Astrocyte (in vitro differentiated cells and primary cell): ENCODE measurements at regions not wholly inside any gene's neighbourhood (a gene's known extent, or its start where the extent isn't known, plus 50 kb on each side); places are given as distances from the start of the nearest gene placed in this dataset.

Source experiments
- EZH2 ChIP-seq: IDR thresholded peaks from 2 replicates; pipeline ENCODE4 v1.6.1; 2012; ENCODE audit warnings: mild to moderate bottlenecking, low read length, inconsistent platforms; ENCODE audit not compliant: insufficient read depth
- TF ChIP-seq, protein P1 (sequence below): IDR thresholded peaks from 2 replicates; pipeline ENCODE4 v1.5.1; 2011; ENCODE audit warnings: low read depth, mild to moderate bottlenecking, inconsistent platforms, low read length, moderate library complexity; ENCODE audit not compliant: insufficient read depth

DNA sequence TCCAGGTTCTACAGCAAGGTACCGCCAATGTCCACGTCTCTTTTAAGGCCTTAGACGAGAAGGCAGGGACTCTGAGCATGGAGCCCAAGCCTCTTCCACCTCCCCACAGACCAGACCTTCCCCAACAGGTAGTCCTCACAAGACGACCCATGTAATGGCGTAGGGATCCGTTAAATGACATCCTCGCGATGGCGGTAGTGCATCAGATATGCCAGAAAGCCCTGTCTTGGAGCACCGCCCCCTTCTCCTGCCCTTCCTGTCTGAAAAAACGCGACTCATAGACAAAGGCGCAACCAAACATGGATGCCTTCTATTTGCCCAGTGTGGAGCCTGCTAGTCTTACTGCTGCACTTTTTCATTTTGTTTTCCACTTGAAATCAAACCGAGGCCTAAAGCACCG, 185.4 kb downstream of the OR13H1 start:
- TF ChIP-seq, protein P1, sequence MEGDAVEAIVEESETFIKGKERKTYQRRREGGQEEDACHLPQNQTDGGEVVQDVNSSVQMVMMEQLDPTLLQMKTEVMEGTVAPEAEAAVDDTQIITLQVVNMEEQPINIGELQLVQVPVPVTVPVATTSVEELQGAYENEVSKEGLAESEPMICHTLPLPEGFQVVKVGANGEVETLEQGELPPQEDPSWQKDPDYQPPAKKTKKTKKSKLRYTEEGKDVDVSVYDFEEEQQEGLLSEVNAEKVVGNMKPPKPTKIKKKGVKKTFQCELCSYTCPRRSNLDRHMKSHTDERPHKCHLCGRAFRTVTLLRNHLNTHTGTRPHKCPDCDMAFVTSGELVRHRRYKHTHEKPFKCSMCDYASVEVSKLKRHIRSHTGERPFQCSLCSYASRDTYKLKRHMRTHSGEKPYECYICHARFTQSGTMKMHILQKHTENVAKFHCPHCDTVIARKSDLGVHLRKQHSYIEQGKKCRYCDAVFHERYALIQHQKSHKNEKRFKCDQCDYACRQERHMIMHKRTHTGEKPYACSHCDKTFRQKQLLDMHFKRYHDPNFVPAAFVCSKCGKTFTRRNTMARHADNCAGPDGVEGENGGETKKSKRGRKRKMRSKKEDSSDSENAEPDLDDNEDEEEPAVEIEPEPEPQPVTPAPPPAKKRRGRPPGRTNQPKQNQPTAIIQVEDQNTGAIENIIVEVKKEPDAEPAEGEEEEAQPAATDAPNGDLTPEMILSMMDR, result no peak
- TF ChIP-seq EZH2, result no peak
